Omental fat pad (tissue), 3 donors: ENCODE measurements at regions not wholly inside any gene's neighbourhood (a gene's known extent, or its start where the extent isn't known, plus 50 kb on each side); places are given as distances from the start of the nearest gene placed in this dataset.
"Not testable (repeated sequence)": the region's sequence is repeated elsewhere in the genome, so short reads cannot be mapped to it uniquely, and the experiment has no call there.

Experiments used
- ATAC-seq: fragments of 150-250 bp; one replicate; pipeline ENCODE4 v1.9.1; 2016; ENCODE audit warnings: mild to moderate bottlenecking, moderate library complexity; ENCODE audit not compliant: low FRiP score
- DNase-seq: peaks from one replicate; pipeline ENCODE4 v3.0.0-alpha.2; 2019; ENCODE audit warnings: low spot score
- TF ChIP-seq, protein P1 (sequence below), 3 donors: fragments of 450-650 bp; IDR thresholded peaks; one replicate each; pipeline ENCODE4 v1.5.1; 2016 to 2017; ENCODE audit warnings: antibody characterized with exemption in 3 of 3, mild to moderate bottlenecking in 3 of 3, moderate library complexity in 2 of 3

- TF ChIP-seq, protein P1, sequence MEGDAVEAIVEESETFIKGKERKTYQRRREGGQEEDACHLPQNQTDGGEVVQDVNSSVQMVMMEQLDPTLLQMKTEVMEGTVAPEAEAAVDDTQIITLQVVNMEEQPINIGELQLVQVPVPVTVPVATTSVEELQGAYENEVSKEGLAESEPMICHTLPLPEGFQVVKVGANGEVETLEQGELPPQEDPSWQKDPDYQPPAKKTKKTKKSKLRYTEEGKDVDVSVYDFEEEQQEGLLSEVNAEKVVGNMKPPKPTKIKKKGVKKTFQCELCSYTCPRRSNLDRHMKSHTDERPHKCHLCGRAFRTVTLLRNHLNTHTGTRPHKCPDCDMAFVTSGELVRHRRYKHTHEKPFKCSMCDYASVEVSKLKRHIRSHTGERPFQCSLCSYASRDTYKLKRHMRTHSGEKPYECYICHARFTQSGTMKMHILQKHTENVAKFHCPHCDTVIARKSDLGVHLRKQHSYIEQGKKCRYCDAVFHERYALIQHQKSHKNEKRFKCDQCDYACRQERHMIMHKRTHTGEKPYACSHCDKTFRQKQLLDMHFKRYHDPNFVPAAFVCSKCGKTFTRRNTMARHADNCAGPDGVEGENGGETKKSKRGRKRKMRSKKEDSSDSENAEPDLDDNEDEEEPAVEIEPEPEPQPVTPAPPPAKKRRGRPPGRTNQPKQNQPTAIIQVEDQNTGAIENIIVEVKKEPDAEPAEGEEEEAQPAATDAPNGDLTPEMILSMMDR (IDR thresholded peaks at IDR 0.05): no peak
- ATAC-seq: no peak
- DNase-seq: no peak
Measured at GRCh38 chr3:174477491-174477890, 381.6 kb upstream of the NAALADL2 start.

- no peak for ATAC-seq
- no peak for DNase-seq
- TF ChIP-seq, protein P1 (IDR thresholded peaks at IDR 0.05): no peak
Measured at GRCh38 chr3:174480767-174481166, 378.4 kb upstream of the NAALADL2 start.

GRCh38 chr3:174482541-174482940 is 376.6 kb upstream of the NAALADL2 start:
- TF ChIP-seq, protein P1 (IDR thresholded peaks at IDR 0.05): no peak
- no peak for ATAC-seq
- DNase-seq: no peak

GRCh38 chr3:174483254-174483653 is 375.9 kb upstream of the NAALADL2 start:
- DNase-seq (no peak), ATAC-seq (no peak)
- TF ChIP-seq, protein P1 (IDR thresholded peaks at IDR 0.05): no peak

- not testable (repeated sequence) for DNase-seq, ATAC-seq
Measured at GRCh38 chr3:174483856-174484255, 375.3 kb upstream of the NAALADL2 start.

DNA sequence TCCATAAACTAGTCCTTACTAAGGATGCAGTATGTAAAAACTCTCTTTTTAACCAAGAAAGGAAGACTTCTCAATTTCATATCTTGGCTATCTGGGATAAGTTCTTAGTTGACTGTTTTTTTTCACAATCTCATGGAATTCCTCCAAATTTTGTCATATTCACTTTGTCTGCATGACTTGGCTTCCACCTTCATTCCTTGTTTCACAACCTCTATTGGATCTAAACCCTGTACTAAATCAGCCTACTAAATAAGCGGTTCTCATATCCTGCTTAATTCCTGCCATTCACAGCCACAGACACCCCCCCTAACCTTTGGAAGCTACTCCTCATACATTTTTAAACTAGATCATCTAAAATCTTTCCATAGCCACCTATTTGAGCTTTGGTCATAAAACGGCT is 370.6 kb upstream of the NAALADL2 start:
- TF ChIP-seq, protein P1 (IDR thresholded peaks at IDR 0.05): no peak
- ATAC-seq (peak; percentile 68), DNase-seq (no peak)

GRCh38 chr3:174495311-174495710 is 363.8 kb upstream of the NAALADL2 start:
- TF ChIP-seq, protein P1 (IDR thresholded peaks at IDR 0.05): no peak
- ATAC-seq (no peak), DNase-seq (no peak)

GRCh38 chr3:174495928-174496327 is 363.2 kb upstream of the NAALADL2 start:
- no peak for DNase-seq
- TF ChIP-seq, protein P1 (IDR thresholded peaks at IDR 0.05): no peak
- no peak for ATAC-seq
